HEK293 (cell line): ENCODE measurements at regions not wholly inside any gene's neighbourhood (a gene's known extent, or its start where the extent isn't known, plus 50 kb on each side); places are given as distances from the start of the nearest gene placed in this dataset.

Source experiments
- CTCF ChIA-PET: fragments of 350-600 bp; formaldehyde crosslinking; extraction: SDS; loops from one replicate; lab custom pipeline; 2021; ENCODE audit warnings: antibody characterized with exemption; lab: Yijun Ruan, JAX
- POLR2A ChIA-PET: fragments of 300-600 bp; formaldehyde crosslinking; extraction: SDS; loops from one replicate; lab custom pipeline; 2020; ENCODE audit warnings: antibody characterized with exemption, inconsistent platforms; lab: Yijun Ruan, JAX
- H3K27ac ChIP-seq: fragments of 200-500 bp; sonication (Bioruptor generic); 2 replicates; pipeline ENCODE4 v1.5.1; 2014; ENCODE audit warnings: low read depth, low read length, control low read depth, inconsistent platforms; ENCODE audit errors: extremely low read depth
- H3K36me3 ChIP-seq, 2 experiments: fragments of 200-500 bp in 1 of 2; sonication (Bioruptor generic) in 1 of 2; 1 replicate in 1 of 2; 2 replicates in 1 of 2; pipeline ENCODE4 v1.5.1; 2014 to 2017; ENCODE audit warnings: inconsistent platforms in 2 of 2, low read length in 2 of 2; ENCODE audit not compliant: control insufficient read depth in 2 of 2, insufficient read depth in 1 of 2
- H3K4me1 ChIP-seq: fragments of 200-500 bp; sonication (Bioruptor generic); 2 replicates; pipeline ENCODE4 v1.5.1; 2014; ENCODE audit warnings: mild to moderate bottlenecking, low read length, inconsistent platforms; ENCODE audit not compliant: control insufficient read depth, insufficient read depth
- H3K4me3 ChIP-seq: 2 replicates; pipeline ENCODE4 v1.5.1; 2011; ENCODE audit warnings: low read depth, mild to moderate bottlenecking, control low read depth, low read length, moderate library complexity
- H3K9me3 ChIP-seq: fragments of 200-500 bp; sonication (Bioruptor generic); 2 replicates; pipeline ENCODE4 v1.5.1; 2014; ENCODE audit warnings: low read depth, low read length, inconsistent platforms; ENCODE audit not compliant: control insufficient read depth, insufficient read depth
- RBAK ChIP-seq: fragments of 450-650 bp; formaldehyde crosslinking; IDR thresholded peaks from 2 replicates; pipeline ENCODE4 v1.5.1; 2016; ENCODE audit warnings: missing biosample characterization, missing genetic modification characterization
- ZBTB1 ChIP-seq: fragments of 450-650 bp; formaldehyde crosslinking; IDR thresholded peaks from 2 replicates; pipeline ENCODE4 v1.5.1; 2016; ENCODE audit warnings: missing biosample characterization, missing genetic modification characterization
- ZFHX2 ChIP-seq: fragments of 450-650 bp; formaldehyde crosslinking; conservative IDR thresholded peaks from 2 replicates; pipeline ENCODE4 v1.5.1; 2016; ENCODE audit warnings: missing biosample characterization, missing genetic modification characterization
- ZFP37 ChIP-seq: fragments of 450-650 bp; formaldehyde crosslinking; IDR thresholded peaks from 2 replicates; pipeline ENCODE4 v1.5.1; 2016; ENCODE audit warnings: missing biosample characterization, missing genetic modification characterization
- ZIC2 ChIP-seq: fragments of 450-650 bp; formaldehyde crosslinking; IDR thresholded peaks from 2 replicates; pipeline ENCODE4 v1.5.1; 2016; ENCODE audit warnings: missing biosample characterization, missing genetic modification characterization
- ZNF10 ChIP-seq: fragments of 450-650 bp; formaldehyde crosslinking; IDR thresholded peaks from 2 replicates; pipeline ENCODE4 v1.5.1; 2017; ENCODE audit warnings: missing biosample characterization, missing genetic modification characterization
- ZNF138 ChIP-seq: fragments of 450-650 bp; formaldehyde crosslinking; IDR thresholded peaks from 2 replicates; pipeline ENCODE4 v1.5.1; 2016; ENCODE audit warnings: missing biosample characterization, missing genetic modification characterization, borderline replicate concordance
- ZNF202 ChIP-seq: fragments of 450-650 bp; formaldehyde crosslinking; IDR thresholded peaks from 2 replicates; pipeline ENCODE4 v1.5.1; 2016; ENCODE audit warnings: missing biosample characterization, missing genetic modification characterization, borderline replicate concordance
- ZNF350 ChIP-seq: fragments of 450-650 bp; formaldehyde crosslinking; IDR thresholded peaks from 2 replicates; pipeline ENCODE4 v1.5.0; 2017; ENCODE audit warnings: missing biosample characterization, mild to moderate bottlenecking, missing genetic modification characterization
- ZNF391 ChIP-seq: fragments of 450-650 bp; formaldehyde crosslinking; IDR thresholded peaks from 2 replicates; pipeline ENCODE4 v1.5.1; 2016; ENCODE audit warnings: low read depth, missing biosample characterization, missing genetic modification characterization, borderline replicate concordance
- ZNF473 ChIP-seq: fragments of 450-650 bp; formaldehyde crosslinking; IDR thresholded peaks from 2 replicates; pipeline ENCODE4 v1.5.1; 2017; ENCODE audit warnings: missing biosample characterization, missing genetic modification characterization
- ZNF544 ChIP-seq: fragments of 450-650 bp; formaldehyde crosslinking; IDR thresholded peaks from 2 replicates; pipeline ENCODE4 v1.5.0; 2017; ENCODE audit warnings: missing biosample characterization, missing genetic modification characterization
- TF ChIP-seq, protein P1 (sequence below): fragments of 450-650 bp; formaldehyde crosslinking; IDR thresholded peaks from 2 replicates; pipeline ENCODE4 v1.5.1; 2016; ENCODE audit warnings: missing biosample characterization, missing genetic modification characterization
- TF ChIP-seq, protein P2 (sequence below): fragments of 450-650 bp; formaldehyde crosslinking; IDR thresholded peaks from 2 replicates; pipeline ENCODE4 v1.5.1; 2016; ENCODE audit warnings: missing biosample characterization, missing genetic modification characterization, low read depth
- TF ChIP-seq, protein P3 (sequence below): fragments of 450-650 bp; formaldehyde crosslinking; IDR thresholded peaks from 2 replicates; pipeline ENCODE4 v1.5.1; 2016; ENCODE audit warnings: missing biosample characterization, missing genetic modification characterization
- TF ChIP-seq, protein P4 (sequence below): fragments of 450-650 bp; formaldehyde crosslinking; IDR thresholded peaks from 2 replicates; pipeline ENCODE4 v1.5.1; 2017; ENCODE audit warnings: missing biosample characterization, missing genetic modification characterization
- TF ChIP-seq, protein P5 (sequence below): fragments of 450-650 bp; formaldehyde crosslinking; IDR thresholded peaks from 2 replicates; pipeline ENCODE4 v1.5.1; 2016; ENCODE audit warnings: missing biosample characterization, missing genetic modification characterization, low read depth

DNA sequence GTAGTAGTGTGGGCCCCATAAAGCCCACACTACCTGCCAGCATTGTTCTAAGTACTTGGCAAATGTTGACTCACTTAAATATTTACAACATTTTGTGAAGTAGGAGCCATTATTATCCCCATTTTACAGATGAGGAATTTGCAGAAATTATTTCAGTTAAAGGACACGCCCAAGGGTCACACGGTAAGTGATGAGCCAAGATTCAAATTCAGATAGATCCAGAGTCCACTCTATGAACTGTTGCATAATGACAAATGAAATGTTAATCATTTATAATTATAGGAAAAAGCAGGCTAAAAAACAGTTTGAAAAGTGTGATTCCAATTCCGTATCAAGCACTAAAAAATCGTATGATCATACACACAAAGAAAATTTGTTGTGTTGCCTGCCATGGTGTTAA lies 108.4 kb downstream of the MDH1 start:
- TF ChIP-seq ZBTB1 (tag by site-specific recombination) (no peak), ZNF391 (tag by site-specific recombination) (no peak), ZFP37 (tag by site-specific recombination) (no peak), ZNF544 (tag by site-specific recombination) (no peak), RBAK (no peak), ZNF202 (tag by site-specific recombination) (no peak), ZNF10 (tag by site-specific recombination) (no peak), ZNF350 (no peak), ZIC2 (no peak), ZNF138 (tag by site-specific recombination) (no peak), ZNF473 (tag by site-specific recombination) (no peak), ZFHX2 (tag by site-specific recombination) (no peak)
- TF ChIP-seq, protein P1, sequence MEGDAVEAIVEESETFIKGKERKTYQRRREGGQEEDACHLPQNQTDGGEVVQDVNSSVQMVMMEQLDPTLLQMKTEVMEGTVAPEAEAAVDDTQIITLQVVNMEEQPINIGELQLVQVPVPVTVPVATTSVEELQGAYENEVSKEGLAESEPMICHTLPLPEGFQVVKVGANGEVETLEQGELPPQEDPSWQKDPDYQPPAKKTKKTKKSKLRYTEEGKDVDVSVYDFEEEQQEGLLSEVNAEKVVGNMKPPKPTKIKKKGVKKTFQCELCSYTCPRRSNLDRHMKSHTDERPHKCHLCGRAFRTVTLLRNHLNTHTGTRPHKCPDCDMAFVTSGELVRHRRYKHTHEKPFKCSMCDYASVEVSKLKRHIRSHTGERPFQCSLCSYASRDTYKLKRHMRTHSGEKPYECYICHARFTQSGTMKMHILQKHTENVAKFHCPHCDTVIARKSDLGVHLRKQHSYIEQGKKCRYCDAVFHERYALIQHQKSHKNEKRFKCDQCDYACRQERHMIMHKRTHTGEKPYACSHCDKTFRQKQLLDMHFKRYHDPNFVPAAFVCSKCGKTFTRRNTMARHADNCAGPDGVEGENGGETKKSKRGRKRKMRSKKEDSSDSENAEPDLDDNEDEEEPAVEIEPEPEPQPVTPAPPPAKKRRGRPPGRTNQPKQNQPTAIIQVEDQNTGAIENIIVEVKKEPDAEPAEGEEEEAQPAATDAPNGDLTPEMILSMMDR: no peak
- TF ChIP-seq, protein P2, sequence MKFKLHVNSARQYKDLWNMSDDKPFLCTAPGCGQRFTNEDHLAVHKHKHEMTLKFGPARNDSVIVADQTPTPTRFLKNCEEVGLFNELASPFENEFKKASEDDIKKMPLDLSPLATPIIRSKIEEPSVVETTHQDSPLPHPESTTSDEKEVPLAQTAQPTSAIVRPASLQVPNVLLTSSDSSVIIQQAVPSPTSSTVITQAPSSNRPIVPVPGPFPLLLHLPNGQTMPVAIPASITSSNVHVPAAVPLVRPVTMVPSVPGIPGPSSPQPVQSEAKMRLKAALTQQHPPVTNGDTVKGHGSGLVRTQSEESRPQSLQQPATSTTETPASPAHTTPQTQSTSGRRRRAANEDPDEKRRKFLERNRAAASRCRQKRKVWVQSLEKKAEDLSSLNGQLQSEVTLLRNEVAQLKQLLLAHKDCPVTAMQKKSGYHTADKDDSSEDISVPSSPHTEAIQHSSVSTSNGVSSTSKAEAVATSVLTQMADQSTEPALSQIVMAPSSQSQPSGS: no peak
- TF ChIP-seq, protein P3, sequence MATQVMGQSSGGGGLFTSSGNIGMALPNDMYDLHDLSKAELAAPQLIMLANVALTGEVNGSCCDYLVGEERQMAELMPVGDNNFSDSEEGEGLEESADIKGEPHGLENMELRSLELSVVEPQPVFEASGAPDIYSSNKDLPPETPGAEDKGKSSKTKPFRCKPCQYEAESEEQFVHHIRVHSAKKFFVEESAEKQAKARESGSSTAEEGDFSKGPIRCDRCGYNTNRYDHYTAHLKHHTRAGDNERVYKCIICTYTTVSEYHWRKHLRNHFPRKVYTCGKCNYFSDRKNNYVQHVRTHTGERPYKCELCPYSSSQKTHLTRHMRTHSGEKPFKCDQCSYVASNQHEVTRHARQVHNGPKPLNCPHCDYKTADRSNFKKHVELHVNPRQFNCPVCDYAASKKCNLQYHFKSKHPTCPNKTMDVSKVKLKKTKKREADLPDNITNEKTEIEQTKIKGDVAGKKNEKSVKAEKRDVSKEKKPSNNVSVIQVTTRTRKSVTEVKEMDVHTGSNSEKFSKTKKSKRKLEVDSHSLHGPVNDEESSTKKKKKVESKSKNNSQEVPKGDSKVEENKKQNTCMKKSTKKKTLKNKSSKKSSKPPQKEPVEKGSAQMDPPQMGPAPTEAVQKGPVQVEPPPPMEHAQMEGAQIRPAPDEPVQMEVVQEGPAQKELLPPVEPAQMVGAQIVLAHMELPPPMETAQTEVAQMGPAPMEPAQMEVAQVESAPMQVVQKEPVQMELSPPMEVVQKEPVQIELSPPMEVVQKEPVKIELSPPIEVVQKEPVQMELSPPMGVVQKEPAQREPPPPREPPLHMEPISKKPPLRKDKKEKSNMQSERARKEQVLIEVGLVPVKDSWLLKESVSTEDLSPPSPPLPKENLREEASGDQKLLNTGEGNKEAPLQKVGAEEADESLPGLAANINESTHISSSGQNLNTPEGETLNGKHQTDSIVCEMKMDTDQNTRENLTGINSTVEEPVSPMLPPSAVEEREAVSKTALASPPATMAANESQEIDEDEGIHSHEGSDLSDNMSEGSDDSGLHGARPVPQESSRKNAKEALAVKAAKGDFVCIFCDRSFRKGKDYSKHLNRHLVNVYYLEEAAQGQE (tag by site-specific recombination): no peak
- TF ChIP-seq, protein P4, sequence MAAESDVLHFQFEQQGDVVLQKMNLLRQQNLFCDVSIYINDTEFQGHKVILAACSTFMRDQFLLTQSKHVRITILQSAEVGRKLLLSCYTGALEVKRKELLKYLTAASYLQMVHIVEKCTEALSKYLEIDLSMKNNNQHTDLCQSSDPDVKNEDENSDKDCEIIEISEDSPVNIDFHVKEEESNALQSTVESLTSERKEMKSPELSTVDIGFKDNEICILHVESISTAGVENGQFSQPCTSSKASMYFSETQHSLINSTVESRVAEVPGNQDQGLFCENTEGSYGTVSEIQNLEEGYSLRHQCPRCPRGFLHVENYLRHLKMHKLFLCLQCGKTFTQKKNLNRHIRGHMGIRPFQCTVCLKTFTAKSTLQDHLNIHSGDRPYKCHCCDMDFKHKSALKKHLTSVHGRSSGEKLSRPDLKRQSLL: no peak
- TF ChIP-seq, protein P5, sequence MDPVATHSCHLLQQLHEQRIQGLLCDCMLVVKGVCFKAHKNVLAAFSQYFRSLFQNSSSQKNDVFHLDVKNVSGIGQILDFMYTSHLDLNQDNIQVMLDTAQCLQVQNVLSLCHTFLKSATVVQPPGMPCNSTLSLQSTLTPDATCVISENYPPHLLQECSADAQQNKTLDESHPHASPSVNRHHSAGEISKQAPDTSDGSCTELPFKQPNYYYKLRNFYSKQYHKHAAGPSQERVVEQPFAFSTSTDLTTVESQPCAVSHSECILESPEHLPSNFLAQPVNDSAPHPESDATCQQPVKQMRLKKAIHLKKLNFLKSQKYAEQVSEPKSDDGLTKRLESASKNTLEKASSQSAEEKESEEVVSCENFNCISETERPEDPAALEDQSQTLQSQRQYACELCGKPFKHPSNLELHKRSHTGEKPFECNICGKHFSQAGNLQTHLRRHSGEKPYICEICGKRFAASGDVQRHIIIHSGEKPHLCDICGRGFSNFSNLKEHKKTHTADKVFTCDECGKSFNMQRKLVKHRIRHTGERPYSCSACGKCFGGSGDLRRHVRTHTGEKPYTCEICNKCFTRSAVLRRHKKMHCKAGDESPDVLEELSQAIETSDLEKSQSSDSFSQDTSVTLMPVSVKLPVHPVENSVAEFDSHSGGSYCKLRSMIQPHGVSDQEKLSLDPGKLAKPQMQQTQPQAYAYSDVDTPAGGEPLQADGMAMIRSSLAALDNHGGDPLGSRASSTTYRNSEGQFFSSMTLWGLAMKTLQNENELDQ (tag by site-specific recombination): no peak
- no peak overlapping the region for H3K27ac ChIP-seq
- H3K36me3 ChIP-seq: no peaks in the 10 kb centered on the region
- no peaks in the 10 kb centered on the region for H3K4me1 ChIP-seq
- H3K4me3 ChIP-seq: no peak overlapping the region
- ChIA-PET POLR2A (no interaction called here), CTCF (no interaction called here)
- no peaks in the 10 kb centered on the region for H3K9me3 ChIP-seq
